ENCODE measurements at regions not wholly inside any gene's neighbourhood (a gene's known extent, or its start where the extent isn't known, plus 50 kb on each side); places are given as distances from the start of the nearest gene placed in this dataset.
"Not testable (repeated sequence)": the region's sequence is repeated elsewhere in the genome, so short reads cannot be mapped to it uniquely, and the experiment has no call there.

- DNase-seq (ENCODE audit: low read depth): no peak
Measured at GRCh38 chr3:176870451-176870850, 326.8 kb downstream of the TBL1XR1 start.

DNA sequence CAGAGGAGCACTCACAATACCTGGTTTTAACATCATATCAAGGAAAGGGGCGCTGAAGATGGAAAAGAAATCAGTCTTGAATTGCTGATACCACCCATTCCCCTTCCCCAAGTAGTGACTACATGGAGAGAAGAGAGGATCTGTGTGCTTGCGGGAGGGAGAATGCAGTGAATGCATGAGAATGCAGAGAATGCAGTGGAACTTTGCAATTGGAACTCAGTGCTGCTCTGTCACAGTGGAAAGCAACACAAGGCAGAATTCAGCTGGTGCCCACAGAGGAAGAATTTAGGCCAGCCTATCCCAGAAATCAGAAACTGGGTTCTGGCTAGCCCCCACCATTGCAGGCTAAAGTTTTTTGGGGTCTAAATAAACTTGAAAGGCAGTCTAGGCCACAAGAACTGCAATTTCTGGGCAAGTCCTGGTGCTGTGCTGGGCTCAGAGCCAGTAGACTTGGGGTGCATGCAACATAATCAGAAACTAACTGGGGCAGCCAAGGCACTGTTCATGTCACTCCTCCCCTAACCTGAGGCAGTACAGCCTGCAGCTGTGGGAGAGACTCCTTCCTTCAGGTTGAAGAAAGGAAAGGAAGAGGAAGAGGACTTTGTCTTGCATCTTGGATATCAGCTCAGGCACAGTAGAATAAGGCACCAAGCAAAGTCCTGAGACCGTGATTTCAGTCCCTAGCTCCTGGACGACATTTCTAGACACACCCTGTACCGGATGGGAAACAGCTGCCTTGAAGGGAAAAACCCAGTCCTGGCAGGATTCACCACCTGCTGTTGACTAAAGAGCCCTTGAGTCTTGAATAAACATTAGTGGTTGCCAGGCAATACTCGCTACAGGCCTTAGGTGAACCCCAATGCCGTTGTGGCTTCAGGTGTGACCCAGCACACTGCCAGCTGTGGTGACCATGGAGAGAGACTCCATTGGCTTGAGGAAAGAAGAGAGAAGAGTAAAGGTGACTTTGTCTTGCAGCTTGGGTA is 329.3 kb downstream of the TBL1XR1 start:
- DNase-seq (ENCODE audit: low read depth): no peak

- no peak for DNase-seq (ENCODE audit: low read depth)
Measured at GRCh38 chr3:176861137-176861536, 336.1 kb downstream of the TBL1XR1 start.

DNA sequence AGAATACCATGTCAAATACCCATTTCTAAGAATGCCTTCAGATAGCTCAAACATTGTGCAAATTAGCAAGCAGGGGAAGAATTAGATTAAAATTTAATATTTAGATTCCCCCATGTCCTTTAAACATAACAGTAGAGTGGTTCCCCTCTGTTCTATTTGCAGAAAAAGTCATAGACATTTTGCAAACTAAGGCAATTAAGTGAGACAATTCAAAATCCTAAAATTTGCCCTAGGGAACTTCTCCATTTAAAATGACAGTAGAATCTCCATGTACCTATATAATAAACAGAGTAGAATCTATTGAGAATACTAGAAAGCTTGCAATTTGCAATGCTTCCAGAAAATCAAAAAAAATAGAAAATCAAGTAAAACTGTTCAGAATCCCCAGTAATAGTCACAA is 340.6 kb downstream of the TBL1XR1 start:
- DNase-seq (ENCODE audit: low read depth): no peak

GRCh38 chr3:176855901-176856486 is 341.3 kb downstream of the TBL1XR1 start:
- no peak for DNase-seq (ENCODE audit: low read depth)

DNA sequence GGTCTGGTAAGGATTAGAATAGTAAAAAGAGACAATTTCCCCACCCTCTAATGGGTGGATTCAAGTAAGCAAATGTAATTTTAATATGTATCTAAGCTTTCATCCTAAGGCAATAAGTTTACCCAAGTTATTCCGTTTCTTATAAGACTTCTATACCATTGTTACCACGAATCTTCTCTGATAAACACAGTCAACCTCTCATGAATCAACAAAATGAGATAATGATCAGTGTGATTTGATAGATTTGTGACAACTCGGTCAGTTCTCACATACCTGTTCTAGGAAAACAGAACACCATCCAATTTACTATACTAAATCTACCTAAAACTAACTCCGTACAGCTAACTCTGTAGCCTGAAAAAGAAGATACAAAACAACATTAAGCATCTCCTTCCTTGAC is 342.1 kb downstream of the TBL1XR1 start:
- no peak for DNase-seq (ENCODE audit: low read depth)

- DNase-seq (ENCODE audit: low read depth): no peak
Measured at GRCh38 chr3:176850498-176850897, 346.8 kb downstream of the TBL1XR1 start.

DNA sequence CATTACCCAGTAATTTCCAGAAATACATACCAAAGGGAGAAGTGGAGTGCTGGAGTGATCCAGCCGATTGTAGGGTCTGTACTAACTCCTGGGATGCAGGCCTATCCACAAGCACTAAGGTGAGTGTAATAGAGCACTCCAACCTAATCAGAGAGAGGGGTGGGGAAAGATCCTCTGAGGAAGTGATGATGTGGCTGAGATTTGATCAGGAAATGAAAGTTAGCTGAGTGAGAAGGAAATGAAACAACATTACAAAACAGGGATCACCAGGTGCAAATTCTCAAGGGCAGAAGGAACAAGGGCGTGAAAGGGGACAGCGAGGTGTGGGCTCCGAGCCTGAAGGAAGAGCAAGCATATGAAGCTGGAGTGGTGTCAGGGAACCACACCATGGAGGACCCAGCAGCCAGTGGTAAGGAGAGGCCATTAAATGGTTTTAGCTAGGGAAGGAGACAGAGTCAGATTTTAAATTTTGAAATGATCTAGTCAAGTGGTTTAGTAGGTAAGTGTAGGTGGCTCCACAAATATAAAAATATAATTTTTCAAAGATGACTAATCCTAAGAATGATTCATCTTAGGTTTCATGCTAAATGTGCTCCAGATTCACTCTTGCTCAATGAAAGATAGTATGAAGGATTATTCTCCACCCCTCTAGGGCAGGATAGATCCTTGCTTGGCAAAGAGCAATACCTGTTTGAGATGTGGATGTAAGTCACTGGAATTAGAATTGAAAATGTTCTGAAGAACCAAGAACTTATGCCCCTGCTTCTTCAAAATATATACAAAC is 348.7 kb downstream of the TBL1XR1 start:
- DNase-seq (ENCODE audit: low read depth): peak; percentile 2

DNA sequence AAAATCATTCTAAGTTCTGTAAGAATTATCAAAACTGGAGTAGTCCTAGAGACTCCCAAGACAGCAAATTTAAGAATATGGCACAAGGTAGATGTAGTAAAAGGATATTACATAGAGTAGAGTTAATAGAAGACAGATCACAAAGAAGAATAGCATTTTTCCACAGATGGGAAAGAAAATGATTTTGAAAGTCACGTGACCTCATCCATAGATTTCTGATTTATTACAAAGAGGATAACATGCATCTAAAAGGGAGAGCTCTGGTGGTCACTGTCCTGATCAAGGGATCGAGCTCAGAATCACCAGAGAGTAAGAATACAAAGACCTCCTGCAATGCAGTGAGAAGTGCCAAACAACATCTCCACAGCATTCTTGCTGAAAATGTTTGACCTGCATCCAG is 354.4 kb downstream of the TBL1XR1 start:
- DNase-seq (ENCODE audit: low read depth): no peak

DNA sequence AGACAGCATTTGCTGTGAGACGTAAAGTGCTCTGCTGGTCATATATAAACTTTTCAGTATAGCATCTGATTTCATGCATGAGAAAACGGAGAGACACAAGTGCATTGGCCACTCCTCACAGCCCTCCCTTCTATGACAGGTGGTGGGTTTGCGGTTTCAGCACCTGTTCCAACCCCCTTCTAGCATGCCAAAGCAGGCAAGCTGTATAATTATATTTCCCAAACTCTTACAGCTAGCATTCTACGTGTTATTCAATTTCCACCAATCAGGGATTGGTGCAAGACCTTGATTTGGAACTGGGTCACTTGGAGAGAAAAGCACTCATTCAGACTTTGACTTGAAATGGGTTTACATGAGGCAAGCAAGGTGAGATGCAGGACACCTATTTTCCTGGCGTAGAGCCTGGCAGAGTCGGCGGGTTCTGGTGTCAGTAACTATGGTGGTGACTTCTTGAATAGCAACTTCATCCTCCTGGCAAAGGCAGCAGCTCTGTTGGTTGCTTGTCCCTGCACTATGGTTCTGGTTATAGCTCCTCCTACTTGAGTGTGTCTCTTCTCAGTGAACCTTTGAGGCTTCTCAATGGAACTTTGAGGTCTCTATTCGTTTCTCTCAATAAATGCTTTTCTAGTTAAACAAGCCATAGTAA is 356.5 kb downstream of the TBL1XR1 start:
- no peak for DNase-seq (ENCODE audit: low read depth)

DNA sequence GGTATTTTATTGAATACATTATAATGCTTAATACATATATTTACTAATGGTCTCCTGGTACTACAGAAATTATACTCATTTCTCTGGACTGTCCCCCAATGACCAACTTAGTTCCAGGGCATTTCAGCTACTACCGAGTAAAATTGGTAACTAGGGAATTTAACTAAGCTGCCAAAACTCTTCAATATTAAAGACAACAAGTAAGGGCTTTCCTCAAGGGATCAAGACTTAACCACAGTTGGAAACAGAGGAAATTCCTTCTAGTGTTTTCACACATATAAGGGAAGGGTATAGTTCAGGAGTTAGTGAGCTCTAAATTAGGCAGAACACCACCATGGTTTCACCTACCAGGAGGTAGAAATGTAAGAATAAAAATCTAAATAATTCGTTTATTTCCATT is 357.4 kb downstream of the TBL1XR1 start:
- DNase-seq (ENCODE audit: low read depth): no peak

DNA sequence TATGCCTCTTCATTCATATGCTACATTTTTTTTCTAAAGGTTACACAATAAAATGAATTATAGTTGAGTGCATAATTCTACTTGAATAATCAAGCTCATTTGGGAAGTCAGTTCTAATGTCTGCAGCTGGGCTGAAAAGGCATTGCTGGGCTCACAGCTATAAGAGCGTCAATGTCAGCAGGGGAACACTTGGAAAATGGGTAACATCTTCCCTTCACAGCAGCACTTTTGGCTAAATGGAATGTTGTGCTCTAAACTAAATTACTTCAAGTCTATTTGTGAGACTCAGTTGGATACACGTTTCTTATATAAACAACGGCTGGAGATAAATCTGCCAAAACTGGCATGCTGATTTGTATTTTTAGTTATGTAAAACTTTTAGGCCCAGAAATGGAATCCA is 357.8 kb downstream of the TBL1XR1 start:
- no peak for DNase-seq (ENCODE audit: low read depth)

DNA sequence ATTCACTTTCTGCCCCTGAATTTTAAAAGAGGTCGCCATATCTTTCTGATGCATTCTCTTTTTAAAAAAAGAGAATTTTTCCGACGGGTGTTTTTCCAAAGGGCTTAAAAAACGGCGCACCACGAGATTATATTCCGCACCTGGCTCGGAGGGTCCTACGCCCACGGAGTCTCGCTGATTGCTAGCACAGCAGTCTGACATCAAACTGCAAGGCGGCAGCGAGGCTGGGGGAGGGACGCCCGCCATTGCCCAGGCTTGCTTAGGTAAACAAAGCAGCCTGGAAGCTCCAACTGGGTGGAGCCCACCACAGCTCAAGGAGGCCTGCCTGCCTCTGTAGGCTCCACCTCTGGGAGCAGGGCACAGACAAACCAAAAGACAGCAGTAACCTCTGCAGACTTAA is 370.0 kb downstream of the TBL1XR1 start:
- not testable (repeated sequence) for DNase-seq (ENCODE audit: low read depth)

DNA sequence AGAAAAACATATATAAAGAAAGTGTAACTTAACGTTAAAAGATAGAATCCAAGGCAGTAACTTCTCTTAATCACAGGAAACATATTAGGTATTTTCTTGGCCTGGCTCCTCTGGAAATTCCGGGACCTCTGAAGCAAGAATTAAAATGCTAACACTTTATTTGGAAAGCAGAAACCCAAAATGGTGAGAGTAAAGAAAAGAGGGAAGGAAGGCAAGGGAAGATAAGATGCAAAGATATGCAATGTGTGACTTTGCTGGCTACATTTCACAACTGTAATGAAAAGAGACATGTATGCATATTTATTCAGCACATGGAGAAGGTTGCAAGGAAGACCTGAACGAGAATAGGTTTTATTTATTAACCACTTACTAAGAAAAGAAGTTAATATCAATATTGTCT is 372.5 kb downstream of the TBL1XR1 start:
- no peak for DNase-seq (ENCODE audit: low read depth)

DNA sequence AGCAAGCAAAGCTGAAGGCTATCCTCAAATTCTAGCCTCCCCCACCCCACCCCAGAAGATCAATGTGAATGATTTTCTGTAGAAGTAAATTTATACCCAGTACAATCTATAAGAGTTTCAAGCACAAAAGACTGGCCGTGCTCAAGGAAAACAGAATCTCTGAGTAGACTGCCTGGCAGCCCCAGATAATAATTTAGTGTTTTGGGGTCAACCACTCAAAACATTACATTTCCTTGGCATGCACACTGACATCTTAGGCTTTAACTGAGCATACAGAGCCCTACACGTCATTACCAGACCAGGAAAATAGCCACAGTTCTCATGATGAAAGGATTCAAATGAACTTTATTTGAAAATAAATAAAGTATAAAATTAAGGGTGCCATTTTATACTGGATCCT is 376.5 kb downstream of the TBL1XR1 start:
- no peak for DNase-seq (ENCODE audit: low read depth)

DNA sequence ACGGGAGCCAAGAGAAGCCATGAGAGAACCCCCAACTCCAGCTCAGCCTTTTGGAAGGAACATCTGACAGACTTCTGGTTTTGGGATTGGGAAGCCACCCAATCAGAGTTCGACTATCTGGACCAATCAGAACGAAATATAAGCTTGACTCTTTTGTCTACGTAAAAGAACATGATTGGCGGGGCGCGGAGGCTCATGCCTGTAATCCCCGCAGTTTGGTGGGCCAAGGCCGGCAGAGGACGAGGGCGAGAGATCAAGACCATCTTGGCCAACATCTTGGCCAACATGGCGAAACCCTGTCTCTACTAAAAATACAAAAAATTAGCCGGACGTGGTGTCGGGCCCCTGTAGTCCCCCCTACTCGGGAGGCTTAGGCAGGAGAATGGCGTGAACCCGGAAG is 380.3 kb downstream of the TBL1XR1 start:
- no peak for DNase-seq (ENCODE audit: low read depth)

DNA sequence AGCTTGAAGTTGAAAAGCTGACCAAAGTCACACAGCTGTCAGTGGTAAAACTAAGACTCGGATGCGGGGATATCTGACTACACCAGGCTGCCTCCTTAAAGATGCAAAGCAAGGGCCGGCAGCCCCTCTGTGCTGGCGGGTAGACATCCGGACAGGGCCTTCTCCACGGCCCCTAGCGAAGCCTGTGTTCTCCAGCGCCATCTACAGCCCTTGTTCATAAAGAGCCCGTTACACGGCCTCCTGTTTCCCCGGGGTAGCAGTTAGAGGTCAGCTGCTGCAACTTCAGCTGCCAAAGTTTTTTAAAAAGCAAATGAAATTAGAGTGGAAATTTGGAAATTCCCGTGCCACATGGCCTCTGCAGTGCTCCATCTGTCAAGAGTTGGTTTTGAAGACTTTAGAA is 383.0 kb downstream of the TBL1XR1 start:
- peak; percentile 28 for DNase-seq (ENCODE audit: low read depth)

DNA sequence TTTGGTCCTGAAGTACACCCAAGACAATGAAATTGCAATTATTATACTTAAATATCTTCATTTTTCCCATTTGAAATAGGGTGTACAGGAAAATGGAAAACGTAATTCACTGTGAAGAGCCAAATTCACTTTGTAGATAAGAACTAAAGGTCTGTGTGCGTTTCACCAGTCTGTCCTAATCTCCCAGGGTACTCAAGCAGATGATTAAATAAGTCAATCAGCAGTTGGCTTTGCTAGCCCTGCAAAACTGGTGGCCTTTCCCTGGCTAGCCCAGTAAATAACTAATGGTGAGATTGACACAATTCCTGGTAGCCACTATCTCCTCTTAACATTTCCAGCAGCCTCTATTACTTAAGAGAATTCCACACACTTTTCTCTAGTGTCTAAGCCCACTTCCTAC is 389.3 kb downstream of the TBL1XR1 start:
- no peak for DNase-seq (ENCODE audit: low read depth)

DNA sequence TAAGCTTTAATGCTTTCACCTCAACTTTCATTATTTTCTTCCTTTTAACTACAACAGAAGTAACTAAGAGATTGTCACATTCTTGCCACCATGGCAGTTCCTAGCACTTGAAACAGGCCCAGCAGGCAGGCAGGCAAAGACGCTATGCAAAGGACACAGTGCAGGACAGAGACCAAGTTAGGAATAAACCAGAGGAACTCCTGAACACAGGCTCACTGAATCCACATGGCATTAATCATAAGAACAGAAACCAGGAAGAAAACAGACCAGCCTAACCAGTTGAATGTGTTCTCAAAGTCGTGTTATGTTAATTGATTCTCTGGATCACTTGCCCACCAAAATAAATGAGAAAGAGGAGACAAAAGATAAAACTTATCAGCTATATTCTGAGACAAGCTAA is 397.6 kb downstream of the TBL1XR1 start:
- DNase-seq (ENCODE audit: low read depth): no peak

DNA sequence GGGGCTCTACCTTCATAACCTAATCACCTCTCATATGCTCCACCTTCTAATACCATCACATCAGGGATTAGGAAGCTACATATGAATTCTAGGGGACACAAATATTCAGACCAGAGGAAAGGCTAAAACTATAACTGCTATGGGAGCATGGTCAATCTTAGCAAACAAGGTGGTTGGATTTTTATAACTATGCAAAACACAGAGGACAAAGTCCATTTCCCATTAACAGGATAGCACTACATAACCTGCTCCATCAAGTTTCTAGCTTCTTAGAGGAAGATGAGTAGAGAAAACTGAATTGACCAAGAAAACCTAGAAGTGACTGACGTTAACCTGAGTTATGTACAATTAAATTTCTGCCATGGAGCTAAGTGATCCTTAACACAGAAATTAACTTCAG is 398.6 kb downstream of the TBL1XR1 start:
- no peak for DNase-seq (ENCODE audit: low read depth)

DNA sequence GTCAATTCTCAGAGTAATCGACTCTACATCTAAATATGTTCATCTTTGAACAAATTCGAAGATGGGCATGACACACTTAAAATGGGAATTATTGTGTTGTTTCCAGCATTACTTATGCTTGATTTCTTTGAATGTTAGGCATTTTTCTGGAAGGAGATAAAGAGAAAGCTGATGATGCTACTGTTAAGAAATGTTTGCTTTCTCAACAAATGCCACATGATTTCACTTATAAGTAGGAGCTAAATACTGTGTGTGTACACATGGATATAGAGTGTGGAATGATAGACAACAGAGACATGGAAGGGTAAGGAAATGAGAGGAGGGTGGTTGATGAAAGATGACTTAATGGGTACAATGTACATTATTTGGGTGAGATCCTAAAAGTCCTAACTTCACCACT is 400.9 kb downstream of the TBL1XR1 start:
- DNase-seq (ENCODE audit: low read depth): no peak

- no peak for DNase-seq (ENCODE audit: low read depth)
Measured at GRCh38 chr3:176795891-176796290, 401.4 kb downstream of the TBL1XR1 start.

Data from ELR (cell line).